IMR-90 (cell line): ENCODE measurements at regions not wholly inside any gene's neighbourhood (a gene's known extent, or its start where the extent isn't known, plus 50 kb on each side); places are given as distances from the start of the nearest gene placed in this dataset.

Experiments
- ATAC-seq: fragments of 200-7000 bp; cut with Tn5 transposase; 2 replicates; pipeline ENCODE4 v1.9.1; 2020; ENCODE audit warnings: low read depth, mild to moderate bottlenecking, moderate library complexity
- BruUV-seq: library from RNA; stranded (reverse); fragments of 400-500 nt; replicated peaks from 2 replicates; lab custom pipeline; 2021; lab: Mats Ljungman, UMichigan
- CTCF ChIA-PET: fragments of 300-600 bp; formaldehyde crosslinking; extraction: SDS; loops from one replicate; lab custom pipeline; 2021; ENCODE audit warnings: antibody characterized with exemption; lab: Yijun Ruan, JAX
- POLR2A ChIA-PET: fragments of 300-600 bp; sonication (Branson Sonifier 250); formaldehyde crosslinking; loops from one replicate; lab custom pipeline; 2022; ENCODE audit warnings: antibody characterized with exemption; ENCODE audit not compliant: unreplicated experiment; lab: Charles Lee
- DNase-seq: peaks from one replicate; pipeline ENCODE4 v3.0.0; 2013
- H2AFZ ChIP-seq: replicated peaks from 2 replicates; pipeline ENCODE3; 2013; ENCODE audit warnings: low read length, mild to moderate bottlenecking; ENCODE audit not compliant: poor library complexity
- H2AK5ac ChIP-seq: 2 replicates; pipeline ENCODE4 v1.6.1; 2013; ENCODE audit warnings: low read depth, low read length, inconsistent platforms
- H2AK9ac ChIP-seq: replicated peaks from 2 replicates; pipeline ENCODE3; 2013; ENCODE audit warnings: mild to moderate bottlenecking, low read depth, low read length, moderate library complexity; ENCODE audit not compliant: poor library complexity
- H2BK120ac ChIP-seq: 2 replicates; pipeline ENCODE4 v1.6.1; 2013; ENCODE audit warnings: low read depth, low read length, inconsistent platforms
- H2BK15ac ChIP-seq: 3 replicates; pipeline ENCODE4 v1.6.1; 2013; ENCODE audit warnings: low read depth, low read length, inconsistent platforms
- H2BK20ac ChIP-seq: 2 replicates; pipeline ENCODE4 v1.6.1; 2013; ENCODE audit warnings: low read depth, mild to moderate bottlenecking, inconsistent platforms, low read length, moderate library complexity
- H2BK5ac ChIP-seq: 2 replicates; pipeline ENCODE4 v1.6.1; 2013; ENCODE audit warnings: mild to moderate bottlenecking, low read depth, low read length, inconsistent platforms; ENCODE audit not compliant: poor library complexity, severe bottlenecking
- H3K14ac ChIP-seq: replicated peaks from 2 replicates; pipeline ENCODE4 v1.6.1; 2013; ENCODE audit warnings: low read depth, low read length, inconsistent platforms
- H3K18ac ChIP-seq: 2 replicates; pipeline ENCODE4 v1.6.1; 2013; ENCODE audit warnings: low read depth, low read length, control low read depth
- H3K23ac ChIP-seq: 2 replicates; pipeline ENCODE4 v1.6.1; 2013; ENCODE audit warnings: low read depth, low read length, inconsistent platforms
- H3K27ac ChIP-seq: 2 replicates; pipeline ENCODE4 v1.5.1; 2013; ENCODE audit warnings: mild to moderate bottlenecking, control low read depth, low read length; ENCODE audit not compliant: insufficient read depth
- H3K27me3 ChIP-seq: 2 replicates; pipeline ENCODE4 v1.6.1; 2013; ENCODE audit warnings: low read length; ENCODE audit not compliant: control insufficient read depth, insufficient read depth
- H3K36me3 ChIP-seq: 2 replicates; pipeline ENCODE4 v1.6.1; 2013; ENCODE audit warnings: low read length, mixed read lengths; ENCODE audit not compliant: control insufficient read depth, insufficient read depth
- H3K4ac ChIP-seq: 2 replicates; pipeline ENCODE4 v1.6.1; 2013; ENCODE audit warnings: low read depth, low read length, inconsistent platforms
- H3K4me1 ChIP-seq: 2 replicates; pipeline ENCODE4 v1.6.1; 2013; ENCODE audit warnings: low read length, mixed read lengths; ENCODE audit not compliant: control insufficient read depth, insufficient read depth
- H3K4me2 ChIP-seq: 2 replicates; pipeline ENCODE4 v1.6.1; 2013; ENCODE audit warnings: low read depth, mild to moderate bottlenecking, control low read depth, low read length, moderate library complexity
- H3K4me3 ChIP-seq: 2 replicates; pipeline ENCODE4 v1.5.1; 2013; ENCODE audit warnings: low read depth, mild to moderate bottlenecking, control low read depth, low read length, moderate library complexity; ENCODE audit not compliant: insufficient read depth
- H3K56ac ChIP-seq: 2 replicates; pipeline ENCODE4 v1.6.1; 2013; ENCODE audit warnings: low read length, inconsistent platforms; ENCODE audit not compliant: insufficient read depth; ENCODE audit errors: extremely low read depth
- H3K79me1 ChIP-seq, 2 experiments: 2 replicates each; pipeline ENCODE4 v1.6.1; 2013; ENCODE audit warnings: low read length in 2 of 2, inconsistent platforms in 1 of 2, low read depth in 1 of 2
- H3K9ac ChIP-seq: 2 replicates; pipeline ENCODE4 v1.6.1; 2013; ENCODE audit warnings: low read depth, low read length, control low read depth
- H3K9me1 ChIP-seq: 2 replicates; pipeline ENCODE4 v1.6.1; 2013; ENCODE audit warnings: low read length, inconsistent platforms; ENCODE audit not compliant: insufficient read depth
- H3K9me3 ChIP-seq: 2 replicates; pipeline ENCODE4 v1.6.1; 2013; ENCODE audit warnings: low read length; ENCODE audit not compliant: control insufficient read depth, insufficient read depth
- H4K20me1 ChIP-seq: 2 replicates; pipeline ENCODE4 v1.6.1; 2013; ENCODE audit warnings: low read length, inconsistent platforms; ENCODE audit not compliant: insufficient read depth
- H4K5ac ChIP-seq: 2 replicates; pipeline ENCODE4 v1.6.1; 2013; ENCODE audit warnings: mild to moderate bottlenecking, low read depth, low read length, control low read depth
- H4K8ac ChIP-seq, 2 experiments: 2 replicates each; pipeline ENCODE4 v1.6.1; 2013; ENCODE audit warnings: low read depth in 2 of 2, low read length in 2 of 2, control low read depth in 1 of 2, inconsistent platforms in 1 of 2
- H4K91ac ChIP-seq: 2 replicates; pipeline ENCODE4 v1.6.1; 2013; ENCODE audit warnings: low read depth, low read length, inconsistent platforms; ENCODE audit not compliant: insufficient read depth
- BHLHE40 ChIP-seq: fragments of 150-350 bp; IDR thresholded peaks from 2 replicates; pipeline ENCODE4 v1.6.1; 2016; ENCODE audit warnings: mild to moderate bottlenecking, low read depth, low read length
- CEBPB ChIP-seq: IDR thresholded peaks from 2 replicates; pipeline ENCODE4 v1.6.1; 2012; ENCODE audit warnings: low read depth, low read length, improper control_type of control experiment
- CHD1 ChIP-seq: IDR thresholded peaks from 2 replicates; pipeline ENCODE4 v1.6.1; 2012; ENCODE audit warnings: low read depth, low read length, improper control_type of control experiment
- CTCF ChIP-seq: conservative IDR thresholded peaks from 2 replicates; pipeline ENCODE4 v1.5.1; 2012; ENCODE audit warnings: mild to moderate bottlenecking, low read depth, low read length, improper control_type of control experiment
- ELK1 ChIP-seq: fragments of 150-350 bp; IDR thresholded peaks from 2 replicates; pipeline ENCODE4 v1.6.1; 2016; ENCODE audit warnings: low read depth, mild to moderate bottlenecking, low read length, moderate library complexity, borderline replicate concordance
- FOS ChIP-seq: fragments of 150-350 bp; IDR thresholded peaks from 2 replicates; pipeline ENCODE4 v1.6.1; 2016; ENCODE audit warnings: low read depth, low read length
- MAFK ChIP-seq: IDR thresholded peaks from 2 replicates; pipeline ENCODE4 v1.6.1; 2012; ENCODE audit warnings: low read depth, low read length, improper control_type of control experiment
- MAZ ChIP-seq: IDR thresholded peaks from 2 replicates; pipeline ENCODE4 v1.6.1; 2012; ENCODE audit warnings: low read depth, mild to moderate bottlenecking, low read length, improper control_type of control experiment, moderate library complexity, borderline replicate concordance
- MXI1 ChIP-seq: IDR thresholded peaks from 2 replicates; pipeline ENCODE4 v1.6.1; 2012; ENCODE audit warnings: low read depth, mild to moderate bottlenecking, low read length, moderate library complexity, borderline replicate concordance
- NFE2L2 ChIP-seq: fragments of 150-350 bp; IDR thresholded peaks from 2 replicates; pipeline ENCODE4 v1.6.1; 2016; ENCODE audit warnings: low read depth, mild to moderate bottlenecking, low read length
- POLR2A ChIP-seq: IDR thresholded peaks from 2 replicates; pipeline ENCODE4 v1.6.1; 2012; ENCODE audit warnings: mild to moderate bottlenecking, low read depth, low read length
- RAD21 ChIP-seq: IDR thresholded peaks from 2 replicates; pipeline ENCODE4 v1.6.1; 2012; ENCODE audit warnings: low read length, improper control_type of control experiment
- RCOR1 ChIP-seq: IDR thresholded peaks from 2 replicates; pipeline ENCODE4 v1.6.1; 2012; ENCODE audit warnings: mild to moderate bottlenecking, low read length, improper control_type of control experiment; ENCODE audit not compliant: insufficient replicate concordance
- RFX5 ChIP-seq: IDR thresholded peaks from 2 replicates; pipeline ENCODE4 v1.8.0; 2012; ENCODE audit warnings: low read depth, mild to moderate bottlenecking, low read length, moderate library complexity
- SMC3 ChIP-seq: fragments of 150-350 bp; IDR thresholded peaks from 2 replicates; pipeline ENCODE4 v1.6.1; 2016; ENCODE audit warnings: low read depth, mild to moderate bottlenecking, antibody characterized with exemption, low read length, moderate library complexity
- WGBS, 2 experiments: methylation state at CpG; one replicate each; pipeline versions ENCODE4 v1.1.5 to v1.1.7; 2013; ENCODE audit warnings: missing lambda C conversion rate in 2 of 2; ENCODE audit not compliant: insufficient read length in 1 of 2; ENCODE audit errors: extremely low coverage in 2 of 2; 5-methylcytosine and 5-hydroxymethylcytosine counted together
- dilution Hi-C: fragments of 300-500 bp; cut with HindIII; formaldehyde crosslinking; loops from one replicate; pipeline ENCODE4 v1.14.3; 2018; ENCODE audit warnings: low sequenced_read_pairs; ENCODE audit not compliant: unreplicated experiment
- in situ Hi-C: fragments of 300-500 bp; cut with MboI; formaldehyde crosslinking; loops from 3 replicates; pipeline ENCODE4 v1.14.3; 2019; ENCODE audit warnings: low sequenced_read_pairs, inconsistent platforms, mixed read lengths
- intact Hi-C: fragments of 100-400 bp; cut with micrococcal nuclease; formaldehyde crosslinking; loops from 2 replicates; pipeline ENCODE4 v1.10.0; 2022
- TF ChIP-seq, protein P1 (sequence below): fragments of 150-350 bp; IDR thresholded peaks from 2 replicates; pipeline ENCODE4 v1.6.1; 2017; ENCODE audit warnings: mild to moderate bottlenecking, antibody characterized with exemption, low read length, low read depth

- no peak overlapping the region for H3K14ac ChIP-seq
- ATAC-seq = no peak
- H2BK5ac ChIP-seq = no peak overlapping the region
- no peak overlapping the region for H3K4me3 ChIP-seq
- H3K23ac ChIP-seq = no peak overlapping the region
- H2AK5ac ChIP-seq = no peak overlapping the region
- H2AFZ ChIP-seq = no peak overlapping the region
- H4K91ac ChIP-seq = no peak overlapping the region
- no peak overlapping the region for H4K8ac ChIP-seq
- no TSS peak for BruUV-seq
- H4K5ac ChIP-seq = no peak overlapping the region
- in situ Hi-C loops = no loop called here
- H3K4me1 ChIP-seq = no peaks in the 10 kb centered on the region
- H3K4ac ChIP-seq = no peak overlapping the region
- dilution Hi-C loops = no loop called here
- POLR2A ChIA-PET = no interaction called here
- no peak overlapping the region for H3K4me2 ChIP-seq
- WGBS, 2 experiments = no CpG with 5 or more reads among the region's 2 CpGs
- intact Hi-C loops = no loop called here
- H2AK9ac ChIP-seq = no peak overlapping the region
- no peak overlapping the region for H2BK120ac ChIP-seq
- no peak overlapping the region for H3K27ac ChIP-seq
- no peaks in the 10 kb centered on the region for H4K20me1 ChIP-seq
- CTCF ChIA-PET = no interaction called here
- no peaks in the 10 kb centered on the region for H3K36me3 ChIP-seq
- no peak overlapping the region for H3K18ac ChIP-seq
- H3K56ac ChIP-seq = no peak overlapping the region
- H3K9me1 ChIP-seq = no peaks in the 10 kb centered on the region
- H3K9ac ChIP-seq = no peak overlapping the region
- no peak overlapping the region for H2BK20ac ChIP-seq
- H2BK15ac ChIP-seq = no peak overlapping the region
- no peak for TF ChIP-seq CEBPB
- no peak for TF ChIP-seq SMC3
- no peak for TF ChIP-seq MAFK
- no peak for TF ChIP-seq CTCF
- no peak for TF ChIP-seq RFX5
- TF ChIP-seq MXI1 = no peak
- no peak for TF ChIP-seq ELK1
- no peak for TF ChIP-seq BHLHE40
- no peak for TF ChIP-seq NFE2L2
- no peak for TF ChIP-seq POLR2A
- no peak for TF ChIP-seq RAD21
- TF ChIP-seq CHD1 = no peak
- no peak for TF ChIP-seq RCOR1
- TF ChIP-seq, protein P1, sequence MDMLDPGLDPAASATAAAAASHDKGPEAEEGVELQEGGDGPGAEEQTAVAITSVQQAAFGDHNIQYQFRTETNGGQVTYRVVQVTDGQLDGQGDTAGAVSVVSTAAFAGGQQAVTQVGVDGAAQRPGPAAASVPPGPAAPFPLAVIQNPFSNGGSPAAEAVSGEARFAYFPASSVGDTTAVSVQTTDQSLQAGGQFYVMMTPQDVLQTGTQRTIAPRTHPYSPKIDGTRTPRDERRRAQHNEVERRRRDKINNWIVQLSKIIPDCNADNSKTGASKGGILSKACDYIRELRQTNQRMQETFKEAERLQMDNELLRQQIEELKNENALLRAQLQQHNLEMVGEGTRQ = no peak
- no peak for TF ChIP-seq MAZ
- TF ChIP-seq FOS = no peak
- no peaks in the 10 kb centered on the region for H3K79me1 ChIP-seq
- no peaks in the 10 kb centered on the region for H3K27me3 ChIP-seq
- H3K9me3 ChIP-seq = peaks cover 3% of the 10 kb centered on the region; the same call in 1 of the 2 replicates
- DNase-seq = no peak
Measured at GRCh38 chr6:145507239-145507638, 228.1 kb downstream of the EPM2A start.
